Kidney (tissue), 13 donors: ENCODE measurements at regions not wholly inside any gene's neighbourhood (a gene's known extent, or its start where the extent isn't known, plus 50 kb on each side); places are given as distances from the start of the nearest gene placed in this dataset.

Experiments used
- DNase-seq, 5 donors: peaks; one replicate each; pipeline ENCODE4 v3.0.0-alpha.2; 2013 to 2020
- FAIRE-seq: peaks from 2 replicates; lab custom pipeline; 2012; peaks lifted over from hg19 to GRCh38; lab: Jason Lieb, UNC
- H3K27ac ChIP-seq, 2 donors: one replicate each; pipeline ENCODE4 v1.7.0; 2013; ENCODE audit warnings: low read depth in 2 of 2, low read length in 2 of 2, inconsistent platforms in 1 of 2
- H3K27me3 ChIP-seq: one replicate; pipeline ENCODE4 v1.7.1; 2013; ENCODE audit warnings: low read length, inconsistent platforms; ENCODE audit not compliant: control insufficient read depth, insufficient read depth
- H3K36me3 ChIP-seq, 3 donors: one replicate each; pipeline versions ENCODE4 v1.7.0 to v1.7.1; 2013; ENCODE audit warnings: low read length in 3 of 3, control low read depth in 1 of 3, inconsistent platforms in 1 of 3; ENCODE audit not compliant: insufficient read depth in 3 of 3, control insufficient read depth in 2 of 3
- H3K4me1 ChIP-seq, 3 donors: one replicate each; pipeline versions ENCODE4 v1.7.0 to v1.7.1; 2013; ENCODE audit warnings: low read length in 3 of 3, inconsistent platforms in 1 of 3, low read depth in 1 of 3; ENCODE audit not compliant: control insufficient read depth in 2 of 3, insufficient read depth in 2 of 3
- H3K4me3 ChIP-seq, 3 donors: one replicate each; pipeline versions ENCODE4 v1.7.0 to v1.8.1; 2013; ENCODE audit warnings: low read length in 3 of 3, control low read depth in 1 of 3, inconsistent platforms in 1 of 3
- H3K9ac ChIP-seq, 3 donors: one replicate each; pipeline versions ENCODE4 v1.7.0 to v1.7.1; 2013; ENCODE audit warnings: low read length in 3 of 3, control low read depth in 1 of 3, inconsistent platforms in 1 of 3
- H3K9me3 ChIP-seq, 3 donors: one replicate each; pipeline versions ENCODE4 v1.7.0 to v1.7.1; 2013; ENCODE audit warnings: low read length in 3 of 3, control low read depth in 1 of 3, inconsistent platforms in 1 of 3; ENCODE audit not compliant: control insufficient read depth in 2 of 3, insufficient read depth in 1 of 3
- intact Hi-C: fragments of 100-400 bp; cut with DNase I; formaldehyde crosslinking; loops from one replicate; pipeline ENCODE4 v1.11.1; 2022
- TF ChIP-seq, protein P1 (sequence below): IDR thresholded peaks from 3 replicates; pipeline ENCODE4 v1.5.1; 2012; ENCODE audit warnings: mild to moderate bottlenecking, moderate library complexity, borderline replicate concordance; ENCODE audit not compliant: insufficient read depth; ENCODE audit errors: extremely low read depth
- donor health status: control.
- donor health status: control.
- donor health status: control.
- donor health status: control.
- donor health status: control.
- donor health status: DM: yes; HTN: yes; CAD: no.
- donor health status: Normal renal cell carcinoma (clear cell type).

DNA sequence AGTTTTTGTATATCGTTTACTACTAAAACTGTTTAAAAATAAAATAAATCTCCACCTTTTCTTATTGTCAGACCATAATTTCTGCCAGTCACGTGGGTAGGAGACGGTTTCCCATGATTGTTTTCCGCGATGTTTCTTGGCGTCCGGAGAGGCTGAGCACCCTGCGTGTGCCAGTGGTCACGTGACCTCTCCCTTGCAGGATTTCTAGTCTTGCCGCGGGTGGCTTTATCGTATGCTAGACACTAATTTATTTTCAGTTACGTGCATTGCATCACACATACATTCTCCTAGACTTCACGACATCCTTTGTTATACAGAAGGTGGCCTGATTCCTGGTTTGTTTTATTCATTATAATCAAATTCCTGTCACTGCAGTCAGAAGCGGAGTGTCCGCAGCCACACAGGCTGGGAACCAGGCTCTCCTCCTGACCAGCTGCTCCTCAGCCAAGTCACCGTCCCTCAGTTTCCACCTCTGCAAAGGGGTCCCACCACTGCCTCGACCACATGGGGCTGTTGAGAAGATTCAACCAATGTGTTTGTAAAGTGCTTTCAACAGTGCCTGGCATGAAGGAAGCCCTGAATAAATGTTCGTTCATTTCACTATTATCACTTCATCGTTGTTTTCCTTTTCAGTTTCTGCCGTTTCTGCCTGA lies 203.2 kb upstream of the PPP2R2D start:
- DNase-seq (peak in 3 of 5 donors; percentile 3 to 36 (median 29)), FAIRE-seq (no peak)
- Histone ChIP-seq H3K27me3 (no peaks in the 10 kb centered on the region), H3K36me3 (no peaks in the 10 kb centered on the region), H3K9me3 (no peaks in the 10 kb centered on the region), H3K4me3 (no peak overlapping the region), H3K27ac (no peak overlapping the region), H3K4me1 (no peaks in the 10 kb centered on the region), H3K9ac (no peak overlapping the region)
- TF ChIP-seq, protein P1, sequence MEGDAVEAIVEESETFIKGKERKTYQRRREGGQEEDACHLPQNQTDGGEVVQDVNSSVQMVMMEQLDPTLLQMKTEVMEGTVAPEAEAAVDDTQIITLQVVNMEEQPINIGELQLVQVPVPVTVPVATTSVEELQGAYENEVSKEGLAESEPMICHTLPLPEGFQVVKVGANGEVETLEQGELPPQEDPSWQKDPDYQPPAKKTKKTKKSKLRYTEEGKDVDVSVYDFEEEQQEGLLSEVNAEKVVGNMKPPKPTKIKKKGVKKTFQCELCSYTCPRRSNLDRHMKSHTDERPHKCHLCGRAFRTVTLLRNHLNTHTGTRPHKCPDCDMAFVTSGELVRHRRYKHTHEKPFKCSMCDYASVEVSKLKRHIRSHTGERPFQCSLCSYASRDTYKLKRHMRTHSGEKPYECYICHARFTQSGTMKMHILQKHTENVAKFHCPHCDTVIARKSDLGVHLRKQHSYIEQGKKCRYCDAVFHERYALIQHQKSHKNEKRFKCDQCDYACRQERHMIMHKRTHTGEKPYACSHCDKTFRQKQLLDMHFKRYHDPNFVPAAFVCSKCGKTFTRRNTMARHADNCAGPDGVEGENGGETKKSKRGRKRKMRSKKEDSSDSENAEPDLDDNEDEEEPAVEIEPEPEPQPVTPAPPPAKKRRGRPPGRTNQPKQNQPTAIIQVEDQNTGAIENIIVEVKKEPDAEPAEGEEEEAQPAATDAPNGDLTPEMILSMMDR, result no peak
- intact Hi-C loops, result no loop called here

DNA sequence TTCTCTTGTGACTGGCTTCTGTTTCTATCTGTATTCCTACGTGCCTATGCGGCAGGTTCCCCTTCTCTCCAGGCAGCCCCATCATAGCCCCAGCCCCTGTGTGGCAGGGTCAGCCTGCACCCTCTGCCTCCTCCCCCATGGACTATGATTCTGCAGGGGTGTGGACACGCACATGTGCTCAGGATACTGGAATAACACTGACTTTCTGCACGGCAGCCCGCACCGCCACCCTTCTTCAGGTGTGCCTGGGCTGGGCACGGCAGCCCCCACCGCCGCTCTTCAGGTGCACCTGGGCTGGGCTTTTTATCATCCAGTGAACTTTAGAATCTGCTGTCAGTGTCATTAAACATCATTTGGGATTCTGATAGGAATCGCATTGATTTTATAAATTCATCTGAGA lies 202.6 kb upstream of the PPP2R2D start:
- no peak overlapping the region for H3K4me3 ChIP-seq
- peak in 1 of 5 donors; percentile 20 for DNase-seq
- TF ChIP-seq, protein P1, result no peak
- no peak overlapping the region for H3K27ac ChIP-seq
- no peaks in the 10 kb centered on the region for H3K27me3 ChIP-seq
- no peaks in the 10 kb centered on the region for H3K36me3 ChIP-seq
- H3K9ac ChIP-seq, result no peak overlapping the region
- no peak for FAIRE-seq
- H3K9me3 ChIP-seq, result no peaks in the 10 kb centered on the region
- intact Hi-C loops, result no loop called here
- no peaks in the 10 kb centered on the region for H3K4me1 ChIP-seq

DNA sequence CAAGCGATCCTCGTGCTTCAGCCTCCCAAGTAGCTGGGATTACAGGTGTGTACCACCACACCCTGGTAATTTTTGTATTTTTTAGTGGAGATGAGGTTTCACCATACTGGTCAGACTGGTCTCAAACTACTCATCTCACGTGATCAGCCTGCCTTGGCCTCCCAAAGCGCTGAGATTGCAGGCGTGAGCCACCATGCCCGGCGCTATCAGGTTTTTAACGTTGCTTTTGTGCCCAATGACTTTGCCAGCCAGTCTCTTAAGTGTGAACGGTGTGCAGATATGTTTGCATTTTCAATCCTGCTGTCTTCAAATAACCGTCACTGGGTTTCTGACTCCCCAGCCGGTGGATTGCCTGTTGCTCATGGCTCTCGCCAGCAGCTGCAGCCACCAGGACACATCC lies 201.8 kb upstream of the PPP2R2D start:
- intact Hi-C loops, result no loop called here
- no peaks in the 10 kb centered on the region for H3K4me1 ChIP-seq
- no peaks in the 10 kb centered on the region for H3K9me3 ChIP-seq
- H3K27ac ChIP-seq, result no peak overlapping the region
- no peak overlapping the region for H3K4me3 ChIP-seq
- FAIRE-seq (no peak), DNase-seq (peak in 2 of 5 donors; percentile 7 to 11)
- TF ChIP-seq, protein P1, result no peak
- H3K27me3 ChIP-seq, result no peaks in the 10 kb centered on the region
- no peak overlapping the region for H3K9ac ChIP-seq
- H3K36me3 ChIP-seq, result no peaks in the 10 kb centered on the region

DNA sequence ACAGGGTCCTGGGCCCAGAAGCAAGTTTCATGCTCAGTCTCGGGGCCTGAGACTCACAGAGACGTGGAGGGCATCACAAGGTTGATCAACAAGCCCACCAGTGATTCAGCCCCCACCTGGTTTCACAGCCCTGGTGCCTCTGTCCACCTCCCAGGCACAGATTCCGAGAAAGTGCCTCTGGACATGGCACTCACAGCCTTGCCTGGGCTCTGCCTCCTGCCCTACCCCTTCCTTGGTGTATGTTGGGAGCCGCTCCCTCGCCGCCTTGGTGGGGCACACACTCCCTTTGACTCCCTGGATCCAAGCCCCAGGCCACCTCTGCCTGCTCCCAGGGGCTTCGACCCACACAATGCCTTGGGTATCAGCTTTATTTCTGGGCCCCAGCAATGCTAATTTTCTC lies 200.8 kb upstream of the PPP2R2D start:
- Histone ChIP-seq H3K27me3 (no peaks in the 10 kb centered on the region), H3K9me3 (no peaks in the 10 kb centered on the region), H3K9ac (no peak overlapping the region), H3K27ac (no peak overlapping the region), H3K4me1 (no peaks in the 10 kb centered on the region), H3K36me3 (no peaks in the 10 kb centered on the region), H3K4me3 (no peak overlapping the region)
- TF ChIP-seq, protein P1, result no peak
- FAIRE-seq (no peak), DNase-seq (peak in 2 of 5 donors; percentile 6 to 20)
- intact Hi-C loops, result no loop called here
